BJ (cell line): ENCODE measurements at regions not wholly inside any gene's neighbourhood (a gene's known extent, or its start where the extent isn't known, plus 50 kb on each side); places are given as distances from the start of the nearest gene placed in this dataset.

ENCODE experiments used
- CTCF ChIA-PET: fragments of 350-600 bp; formaldehyde crosslinking; extraction: SDS; loops from one replicate; lab custom pipeline; 2021; ENCODE audit warnings: antibody characterized with exemption, inconsistent platforms; lab: Yijun Ruan, JAX
- POLR2A ChIA-PET: fragments of 300-600 bp; sonication (Branson Sonifier 250); formaldehyde crosslinking; extraction: SDS; loops from one replicate; lab custom pipeline; 2021; ENCODE audit warnings: antibody characterized with exemption; lab: Charles Lee
- DNase-seq: peaks from one replicate; pipeline ENCODE4 v3.0.0-alpha.2; 2011; ENCODE audit warnings: low read depth
- H3K27me3 ChIP-seq: 2 replicates; pipeline ENCODE4 v1.6.0; 2011; ENCODE audit warnings: low read length; ENCODE audit not compliant: control insufficient read depth, insufficient read depth
- H3K36me3 ChIP-seq: 2 replicates; pipeline ENCODE4 v1.5.1; 2011; ENCODE audit warnings: low read length; ENCODE audit not compliant: control insufficient read depth, insufficient read depth
- H3K4me3 ChIP-seq: 2 replicates; pipeline ENCODE4 v1.5.1; 2011; ENCODE audit warnings: low read depth, mild to moderate bottlenecking, control low read depth, low read length
- CTCF ChIP-seq: IDR thresholded peaks from 2 replicates; pipeline ENCODE4 v1.5.1; 2011; ENCODE audit warnings: low read depth, mild to moderate bottlenecking, control low read depth, inconsistent platforms, low read length, moderate library complexity; ENCODE audit not compliant: insufficient read depth

- H3K36me3 ChIP-seq: no peaks in the 10 kb centered on the region
- no peak for DNase-seq
- no peak for TF ChIP-seq CTCF
- peaks cover 10% of the 10 kb centered on the region for H3K27me3 ChIP-seq
- H3K4me3 ChIP-seq: no peak overlapping the region
- POLR2A ChIA-PET: no interaction called here
- CTCF ChIA-PET: interaction anchor here (1.1 kb wide), 1 partner anchor 33 kb away, joined by 5 read pairs; no protein-coding TSS in a partner anchor
These were observed 209.8 kb downstream of the HAUS1 start for GRCh38 chr18:46314011-46314410.

GRCh38 chr18:46315161-46315560 lies 211.0 kb downstream of the HAUS1 start:
- no peak overlapping the region for H3K4me3 ChIP-seq
- POLR2A ChIA-PET: no interaction called here
- CTCF ChIA-PET: no interaction called here
- H3K36me3 ChIP-seq: no peaks in the 10 kb centered on the region
- DNase-seq: no peak
- H3K27me3 ChIP-seq: peaks cover 10% of the 10 kb centered on the region
- TF ChIP-seq CTCF: no peak

GRCh38 chr18:46318356-46318755 lies 214.2 kb downstream of the HAUS1 start:
- no peak for DNase-seq
- no peak for TF ChIP-seq CTCF
- H3K36me3 ChIP-seq: no peaks in the 10 kb centered on the region
- peaks cover 5% of the 10 kb centered on the region; the same call in 1 of the 2 replicates for H3K27me3 ChIP-seq
- POLR2A ChIA-PET: no interaction called here
- CTCF ChIA-PET: interaction anchor here (0.7 to 1.2 kb wide), 3 partner anchors 7 to 340 kb away, joined by 3 to 4 read pairs (median 3); no protein-coding TSS in a partner anchor
- no peak overlapping the region for H3K4me3 ChIP-seq

GRCh38 chr18:46319783-46320182 lies 215.6 kb downstream of the HAUS1 start:
- ChIA-PET CTCF (no interaction called here), POLR2A (no interaction called here)
- Histone ChIP-seq H3K4me3 (no peak overlapping the region), H3K36me3 (no peaks in the 10 kb centered on the region), H3K27me3 (peaks cover 5% of the 10 kb centered on the region; the same call in 1 of the 2 replicates)
- no peak for TF ChIP-seq CTCF
- DNase-seq: no peak

GRCh38 chr18:46320297-46320696 lies 216.1 kb downstream of the HAUS1 start:
- no peak for TF ChIP-seq CTCF
- ChIA-PET POLR2A (no interaction called here), CTCF (no interaction called here)
- no peak for DNase-seq
- H3K36me3 ChIP-seq: no peaks in the 10 kb centered on the region
- H3K27me3 ChIP-seq: peaks cover 3% of the 10 kb centered on the region; the same call in 1 of the 2 replicates
- H3K4me3 ChIP-seq: no peak overlapping the region
